Astrocyte (in vitro differentiated cells and primary cell): ENCODE measurements at regions not wholly inside any gene's neighbourhood (a gene's known extent, or its start where the extent isn't known, plus 50 kb on each side); places are given as distances from the start of the nearest gene placed in this dataset.

Source experiments
- EZH2 ChIP-seq: IDR thresholded peaks from 2 replicates; pipeline ENCODE4 v1.6.1; 2012; ENCODE audit warnings: mild to moderate bottlenecking, low read length, inconsistent platforms; ENCODE audit not compliant: insufficient read depth
- TF ChIP-seq, protein P1 (sequence below): IDR thresholded peaks from 2 replicates; pipeline ENCODE4 v1.5.1; 2011; ENCODE audit warnings: low read depth, mild to moderate bottlenecking, inconsistent platforms, low read length, moderate library complexity; ENCODE audit not compliant: insufficient read depth

DNA sequence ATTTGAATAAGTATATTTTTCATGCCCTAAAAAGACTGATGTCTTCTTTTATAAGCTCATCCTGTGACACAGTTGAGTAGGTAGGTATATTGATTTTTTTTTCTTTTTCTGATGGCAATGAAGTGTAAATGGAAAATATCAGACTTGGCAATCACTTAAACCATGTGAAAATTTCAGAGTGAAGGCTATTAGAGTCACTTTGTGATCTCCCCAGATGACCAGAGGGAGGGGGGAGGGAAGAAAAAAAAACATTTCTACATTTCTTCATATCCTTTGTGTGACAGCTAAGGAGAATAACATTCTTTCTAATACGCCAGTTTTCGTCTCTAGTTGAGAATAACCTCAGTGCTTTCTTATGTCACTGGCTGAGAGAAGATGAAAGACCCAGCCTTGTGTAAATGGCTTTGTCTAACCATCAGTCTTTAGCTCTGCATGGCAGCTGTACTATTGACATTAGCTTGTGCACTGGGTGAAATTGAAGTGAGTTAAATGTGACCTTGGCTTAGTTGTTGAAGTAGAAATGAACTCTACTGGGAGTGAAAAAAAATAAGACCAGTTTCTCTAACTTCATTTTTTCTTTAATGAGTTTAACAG, 332.1 kb upstream of the DACH1 start:
- no peak for TF ChIP-seq EZH2
- TF ChIP-seq, protein P1, sequence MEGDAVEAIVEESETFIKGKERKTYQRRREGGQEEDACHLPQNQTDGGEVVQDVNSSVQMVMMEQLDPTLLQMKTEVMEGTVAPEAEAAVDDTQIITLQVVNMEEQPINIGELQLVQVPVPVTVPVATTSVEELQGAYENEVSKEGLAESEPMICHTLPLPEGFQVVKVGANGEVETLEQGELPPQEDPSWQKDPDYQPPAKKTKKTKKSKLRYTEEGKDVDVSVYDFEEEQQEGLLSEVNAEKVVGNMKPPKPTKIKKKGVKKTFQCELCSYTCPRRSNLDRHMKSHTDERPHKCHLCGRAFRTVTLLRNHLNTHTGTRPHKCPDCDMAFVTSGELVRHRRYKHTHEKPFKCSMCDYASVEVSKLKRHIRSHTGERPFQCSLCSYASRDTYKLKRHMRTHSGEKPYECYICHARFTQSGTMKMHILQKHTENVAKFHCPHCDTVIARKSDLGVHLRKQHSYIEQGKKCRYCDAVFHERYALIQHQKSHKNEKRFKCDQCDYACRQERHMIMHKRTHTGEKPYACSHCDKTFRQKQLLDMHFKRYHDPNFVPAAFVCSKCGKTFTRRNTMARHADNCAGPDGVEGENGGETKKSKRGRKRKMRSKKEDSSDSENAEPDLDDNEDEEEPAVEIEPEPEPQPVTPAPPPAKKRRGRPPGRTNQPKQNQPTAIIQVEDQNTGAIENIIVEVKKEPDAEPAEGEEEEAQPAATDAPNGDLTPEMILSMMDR = no peak
